GM12892 (cell line): ENCODE measurements at regions not wholly inside any gene's neighbourhood (a gene's known extent, or its start where the extent isn't known, plus 50 kb on each side); places are given as distances from the start of the nearest gene placed in this dataset.

ENCODE experiments used
- DNase-seq: peaks from one replicate; pipeline ENCODE4 v3.0.0; 2011; ENCODE audit not compliant: insufficient read length
- FAIRE-seq: peaks from 2 replicates; lab custom pipeline; 2011; peaks lifted over from hg19 to GRCh38; lab: Jason Lieb, UNC
- POLR2A ChIP-seq: IDR thresholded peaks from 2 replicates; pipeline ENCODE4 v1.6.1; 2011; ENCODE audit warnings: low read depth, low read length, control low read depth
- POLR2AphosphoS5 ChIP-seq: IDR thresholded peaks from 2 replicates; pipeline ENCODE4 v1.6.1; 2011; ENCODE audit warnings: low read depth, low read length, control low read depth
- TAF1 ChIP-seq: IDR thresholded peaks from 2 replicates; pipeline ENCODE4 v1.6.1; 2011; ENCODE audit warnings: low read depth, mild to moderate bottlenecking, control low read depth, low read length, borderline replicate concordance

- TF ChIP-seq TAF1 (no peak), POLR2A (no peak), POLR2AphosphoS5 (no peak)
- no peak for FAIRE-seq
- no peak for DNase-seq
Observed at GRCh38 chr4:138815811-138816210, 199.8 kb upstream of the NOCT start.

GRCh38 chr4:138805736-138806135, 209.8 kb upstream of the NOCT start:
- no peak for TF ChIP-seq POLR2A
- TF ChIP-seq POLR2AphosphoS5: no peak
- no peak for TF ChIP-seq TAF1
- FAIRE-seq (no peak), DNase-seq (no peak)

DNA sequence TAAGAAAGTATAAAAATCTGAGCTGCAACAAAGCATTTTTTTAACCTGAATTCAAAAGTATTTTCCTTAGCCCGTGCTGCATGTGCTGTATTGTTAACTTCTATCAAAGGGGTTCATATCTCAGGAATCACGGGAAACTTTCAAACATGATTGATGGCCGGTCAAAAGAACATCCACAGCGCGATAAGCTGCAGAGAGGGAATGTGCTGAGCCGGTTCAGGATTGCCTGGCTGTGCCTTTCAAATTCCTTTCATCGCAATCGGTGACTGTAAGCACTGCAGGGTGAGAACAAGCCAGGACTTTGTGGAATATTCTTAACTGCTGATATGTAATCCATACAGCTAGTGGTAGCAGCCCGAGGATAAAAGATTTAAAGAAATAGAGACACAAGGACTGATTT, 210.9 kb upstream of the NOCT start:
- FAIRE-seq: no peak
- no peak for TF ChIP-seq TAF1
- no peak for TF ChIP-seq POLR2A
- TF ChIP-seq POLR2AphosphoS5: no peak
- DNase-seq: no peak

DNA sequence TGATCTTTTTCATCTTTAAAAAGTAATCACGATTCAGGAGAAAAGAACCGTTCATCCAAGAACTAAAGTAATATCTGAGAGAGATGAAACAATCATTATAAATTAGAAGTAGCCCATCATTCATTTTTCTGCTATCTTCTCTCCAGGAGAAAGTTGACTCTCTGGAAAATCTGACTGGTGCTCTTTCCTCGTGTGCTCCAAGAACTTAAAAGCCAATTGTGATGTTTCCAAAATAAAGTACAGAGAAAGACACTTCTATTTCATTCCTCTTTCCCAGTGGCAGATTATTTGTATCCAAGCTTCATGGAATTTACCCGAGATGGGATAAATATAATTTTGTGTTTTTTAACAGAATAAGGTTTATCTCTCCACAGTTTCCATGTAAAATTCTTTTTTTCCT, 212.5 kb upstream of the NOCT start:
- TF ChIP-seq POLR2A: no peak
- TF ChIP-seq TAF1: no peak
- TF ChIP-seq POLR2AphosphoS5: no peak
- DNase-seq (no peak), FAIRE-seq (no peak)

GRCh38 chr4:138802499-138802898, 213.1 kb upstream of the NOCT start:
- no peak for FAIRE-seq
- DNase-seq: no peak
- TF ChIP-seq TAF1: no peak
- no peak for TF ChIP-seq POLR2AphosphoS5
- no peak for TF ChIP-seq POLR2A

DNA sequence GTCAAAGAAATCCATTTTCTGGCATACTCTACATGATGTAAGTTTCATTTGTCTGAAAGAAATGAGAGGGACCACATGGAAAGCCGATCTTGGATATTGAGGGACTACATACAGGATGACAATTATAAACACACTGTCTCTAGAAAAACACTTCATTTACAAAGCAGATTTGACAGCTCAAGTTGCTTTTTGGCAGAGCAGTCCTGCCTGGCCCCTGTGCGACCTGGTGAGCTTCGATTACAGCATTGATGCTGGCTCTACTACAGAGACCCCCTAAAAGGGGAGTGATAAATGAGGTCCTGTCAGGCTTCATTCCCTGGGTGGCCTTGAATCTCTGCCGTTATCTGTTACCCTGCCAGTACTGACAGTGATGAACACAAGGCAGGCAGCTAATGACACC, 215.2 kb upstream of the NOCT start:
- DNase-seq (no peak), FAIRE-seq (no peak)
- TF ChIP-seq POLR2AphosphoS5: no peak
- no peak for TF ChIP-seq POLR2A
- no peak for TF ChIP-seq TAF1

- no peak for DNase-seq
- TF ChIP-seq POLR2AphosphoS5: no peak
- TF ChIP-seq POLR2A: no peak
- TF ChIP-seq TAF1: no peak
- no peak for FAIRE-seq
Observed at GRCh38 chr4:138798404-138798803, 217.2 kb upstream of the NOCT start.

GRCh38 chr4:138797646-138798045, 217.9 kb upstream of the NOCT start:
- FAIRE-seq (no peak), DNase-seq (no peak)
- no peak for TF ChIP-seq TAF1
- TF ChIP-seq POLR2A: no peak
- TF ChIP-seq POLR2AphosphoS5: no peak

- DNase-seq (no peak), FAIRE-seq (no peak)
- no peak for TF ChIP-seq TAF1
- TF ChIP-seq POLR2A: no peak
- no peak for TF ChIP-seq POLR2AphosphoS5
Observed at GRCh38 chr4:138796761-138797160, 218.8 kb upstream of the NOCT start.

DNA sequence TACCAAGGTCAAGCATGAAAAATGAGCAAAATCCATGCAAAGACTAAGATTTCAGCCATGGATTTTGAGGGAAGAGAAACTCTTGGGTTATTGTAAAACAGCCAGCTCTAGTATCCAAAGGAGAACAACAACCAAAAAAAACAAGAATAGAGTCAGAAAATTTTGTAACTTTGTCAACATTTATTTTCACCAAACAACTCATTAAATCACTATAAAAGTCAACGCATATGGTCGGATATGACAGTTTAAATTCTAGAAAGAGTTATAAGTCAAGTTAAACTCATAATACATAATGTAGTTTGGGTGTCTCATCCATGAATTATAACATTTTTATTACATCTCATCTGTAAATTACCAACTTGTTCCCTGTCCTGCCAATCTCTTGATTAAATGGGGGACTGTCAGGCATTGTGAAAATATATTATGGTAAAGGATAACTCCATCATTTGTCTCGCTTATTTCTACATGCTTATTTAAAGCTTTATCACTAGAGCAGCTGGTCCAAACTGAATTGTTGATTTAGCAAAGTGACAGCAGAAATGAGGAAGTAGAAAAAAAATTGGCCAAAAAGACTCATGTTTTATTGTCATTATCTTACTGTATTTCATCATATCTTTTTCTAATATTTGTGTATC, 224.8 kb upstream of the NOCT start:
- FAIRE-seq: no peak

GRCh38 chr4:138789796-138790195, 225.8 kb upstream of the NOCT start:
- FAIRE-seq (no peak), DNase-seq (no peak)
- TF ChIP-seq POLR2A (no peak), TAF1 (no peak), POLR2AphosphoS5 (no peak)

More for the DNA sequence above, 224.8 kb upstream of the NOCT start:
- no peak for TF ChIP-seq POLR2A
- no peak for TF ChIP-seq TAF1
- no peak for DNase-seq

GRCh38 chr4:138788857-138789256, 226.7 kb upstream of the NOCT start:
- FAIRE-seq: no peak
- TF ChIP-seq POLR2A: no peak
- no peak for TF ChIP-seq POLR2AphosphoS5
- TF ChIP-seq TAF1: no peak
- DNase-seq: no peak
